ENCODE measurements at regions not wholly inside any gene's neighbourhood (a gene's known extent, or its start where the extent isn't known, plus 50 kb on each side); places are given as distances from the start of the nearest gene placed in this dataset.

GRCh38 chr5:91839233-91839632, 456.1 kb upstream of the ARRDC3 start:
- no peaks in the 10 kb centered on the region for H3K9me1 ChIP-seq (replicated peaks; ENCODE audit: control insufficient read depth, extremely low read depth, insufficient read depth, low read length)
- dilution Hi-C loops (cut with MboI; ENCODE audit: extremely low pct_ligation_motif_present, low sequenced_read_pairs), result no loop called here
- no peak for FAIRE-seq

GRCh38 chr5:91830361-91830953, 447.3 kb upstream of the ARRDC3 start:
- Histone ChIP-seq H3K4me3 (replicated peaks in 1 of 3; ENCODE audit: insufficient read depth in 1 of 3, low read depth in 1 of 3, low read length in 3 of 3) (no peak overlapping the region), H3K36me3 (ENCODE audit: control insufficient read depth in 2 of 2, extremely low read depth in 1 of 2, insufficient read depth in 2 of 2, low read length in 2 of 2) (no peaks in the 10 kb centered on the region), H3K9ac (replicated peaks; ENCODE audit: extremely low read depth, insufficient read depth, low read length) (no peak overlapping the region), H3K4me2 (ENCODE audit: insufficient read depth, low read length) (no peak overlapping the region), H4K20me1 (replicated peaks; ENCODE audit: control insufficient read depth, extremely low read depth, insufficient read depth, low read length) (no peaks in the 10 kb centered on the region), H3K27ac (ENCODE audit: insufficient read depth, low read depth, low read length) (no peak overlapping the region), H3K9me1 (replicated peaks; ENCODE audit: control insufficient read depth, extremely low read depth, insufficient read depth, low read length) (no peaks in the 10 kb centered on the region), H3K27me3 (ENCODE audit: control insufficient read depth in 2 of 2, insufficient read depth in 2 of 2, low read length in 2 of 2) (no peaks in the 10 kb centered on the region), H2AFZ (ENCODE audit: low read depth, low read length) (no peak overlapping the region), H3K79me2 (ENCODE audit: control insufficient read depth, insufficient read depth, low read length) (no peaks in the 10 kb centered on the region), H3K9me3 (replicated peaks; ENCODE audit: control insufficient read depth, insufficient read depth, low read length) (no peaks in the 10 kb centered on the region), H3K4me1 (ENCODE audit: control insufficient read depth, extremely low read depth, insufficient read depth, low read length) (no peaks in the 10 kb centered on the region)
- BruUV-seq (replicated peaks), result no TSS peak
- ChIA-PET CTCF (no interaction called here), POLR2A (no interaction called here)
- DNase-seq (ENCODE audit: low read depth, low spot score) (no peak), FAIRE-seq (no peak)
- intact Hi-C loops (cut with micrococcal nuclease) (no loop called here), dilution Hi-C loops (cut with MboI; ENCODE audit: extremely low pct_ligation_motif_present, low sequenced_read_pairs) (no loop called here)
- no peak for TF ChIP-seq FOS (IDR thresholded peaks at IDR 0.05; ENCODE audit: borderline replicate concordance, insufficient read depth, low read length)
- no peak for TF ChIP-seq GATA2 (IDR thresholded peaks at IDR 0.05; ENCODE audit: insufficient read depth, insufficient read length, low read depth, low read length)
- no peak for TF ChIP-seq JUN (IDR thresholded peaks at IDR 0.05; ENCODE audit: borderline replicate concordance, insufficient read depth, insufficient read length, low read depth)
- TF ChIP-seq POLR2AphosphoS5 (IDR thresholded peaks at IDR 0.05; ENCODE audit: insufficient read depth, low read depth, low read length), result no peak
- no peak for TF ChIP-seq POLR2A (IDR thresholded peaks at IDR 0.05; ENCODE audit: low read depth, low read length)
- TF ChIP-seq EZH2 (IDR thresholded peaks at IDR 0.05; ENCODE audit: borderline replicate concordance, low read depth, low read length, severe bottlenecking), result no peak
- TF ChIP-seq MYC (IDR thresholded peaks at IDR 0.05; ENCODE audit: low read depth, low read length), result no peak
- TF ChIP-seq, protein P1, sequence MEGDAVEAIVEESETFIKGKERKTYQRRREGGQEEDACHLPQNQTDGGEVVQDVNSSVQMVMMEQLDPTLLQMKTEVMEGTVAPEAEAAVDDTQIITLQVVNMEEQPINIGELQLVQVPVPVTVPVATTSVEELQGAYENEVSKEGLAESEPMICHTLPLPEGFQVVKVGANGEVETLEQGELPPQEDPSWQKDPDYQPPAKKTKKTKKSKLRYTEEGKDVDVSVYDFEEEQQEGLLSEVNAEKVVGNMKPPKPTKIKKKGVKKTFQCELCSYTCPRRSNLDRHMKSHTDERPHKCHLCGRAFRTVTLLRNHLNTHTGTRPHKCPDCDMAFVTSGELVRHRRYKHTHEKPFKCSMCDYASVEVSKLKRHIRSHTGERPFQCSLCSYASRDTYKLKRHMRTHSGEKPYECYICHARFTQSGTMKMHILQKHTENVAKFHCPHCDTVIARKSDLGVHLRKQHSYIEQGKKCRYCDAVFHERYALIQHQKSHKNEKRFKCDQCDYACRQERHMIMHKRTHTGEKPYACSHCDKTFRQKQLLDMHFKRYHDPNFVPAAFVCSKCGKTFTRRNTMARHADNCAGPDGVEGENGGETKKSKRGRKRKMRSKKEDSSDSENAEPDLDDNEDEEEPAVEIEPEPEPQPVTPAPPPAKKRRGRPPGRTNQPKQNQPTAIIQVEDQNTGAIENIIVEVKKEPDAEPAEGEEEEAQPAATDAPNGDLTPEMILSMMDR (IDR thresholded peaks at IDR 0.05; ENCODE audit: extremely low read depth in 1 of 2, insufficient read depth in 1 of 2, low read depth in 1 of 2, low read length in 2 of 2), result no peak
- no peak for TF ChIP-seq MAX (IDR thresholded peaks at IDR 0.05; ENCODE audit: insufficient read depth, insufficient read length)

More at GRCh38 chr5:91839233-91839632, 456.1 kb upstream of the ARRDC3 start:
- CTCF ChIA-PET, result no interaction called here
- H3K9me3 ChIP-seq (replicated peaks; ENCODE audit: control insufficient read depth, insufficient read depth, low read length), result no peaks in the 10 kb centered on the region
- intact Hi-C loops (cut with micrococcal nuclease), result no loop called here
- POLR2A ChIA-PET, result no interaction called here
- H3K36me3 ChIP-seq (ENCODE audit: control insufficient read depth in 2 of 2, extremely low read depth in 1 of 2, insufficient read depth in 2 of 2, low read length in 2 of 2), result no peaks in the 10 kb centered on the region
- H3K27ac ChIP-seq (ENCODE audit: insufficient read depth, low read depth, low read length), result no peak overlapping the region
- H4K20me1 ChIP-seq (replicated peaks; ENCODE audit: control insufficient read depth, extremely low read depth, insufficient read depth, low read length), result no peaks in the 10 kb centered on the region
- no peak for DNase-seq (ENCODE audit: low read depth, low spot score)
- H3K9ac ChIP-seq (replicated peaks; ENCODE audit: extremely low read depth, insufficient read depth, low read length), result no peak overlapping the region
- TF ChIP-seq MYC (IDR thresholded peaks at IDR 0.05; ENCODE audit: low read depth, low read length) (no peak), POLR2AphosphoS5 (IDR thresholded peaks at IDR 0.05; ENCODE audit: insufficient read depth, low read depth, low read length) (no peak), POLR2A (IDR thresholded peaks at IDR 0.05; ENCODE audit: low read depth, low read length) (no peak)
- H3K4me3 ChIP-seq (replicated peaks in 1 of 3; ENCODE audit: insufficient read depth in 1 of 3, low read depth in 1 of 3, low read length in 3 of 3), result no peak overlapping the region
- H3K4me1 ChIP-seq (ENCODE audit: control insufficient read depth, extremely low read depth, insufficient read depth, low read length), result no peaks in the 10 kb centered on the region
- no TSS peak for BruUV-seq (replicated peaks)
- H3K4me2 ChIP-seq (ENCODE audit: insufficient read depth, low read length), result no peak overlapping the region
- no peaks in the 10 kb centered on the region for H3K79me2 ChIP-seq (ENCODE audit: control insufficient read depth, insufficient read depth, low read length)
- no peaks in the 10 kb centered on the region for H3K27me3 ChIP-seq (ENCODE audit: control insufficient read depth in 2 of 2, insufficient read depth in 2 of 2, low read length in 2 of 2)
- H2AFZ ChIP-seq (ENCODE audit: low read depth, low read length), result no peak overlapping the region

All from endothelial cell of umbilical vein (primary cell).